GM18909 (cell line): ENCODE measurements at regions not wholly inside any gene's neighbourhood (a gene's known extent, or its start where the extent isn't known, plus 50 kb on each side); places are given as distances from the start of the nearest gene placed in this dataset.

Experiments used
- ATAC-seq: cut with Tn5 transposase; IDR thresholded peaks from one replicate; pipeline ENCODE4 v1.9.1; 2021; ENCODE audit warnings: mild to moderate bottlenecking; ENCODE audit not compliant: unreplicated experiment, poor library complexity

DNA sequence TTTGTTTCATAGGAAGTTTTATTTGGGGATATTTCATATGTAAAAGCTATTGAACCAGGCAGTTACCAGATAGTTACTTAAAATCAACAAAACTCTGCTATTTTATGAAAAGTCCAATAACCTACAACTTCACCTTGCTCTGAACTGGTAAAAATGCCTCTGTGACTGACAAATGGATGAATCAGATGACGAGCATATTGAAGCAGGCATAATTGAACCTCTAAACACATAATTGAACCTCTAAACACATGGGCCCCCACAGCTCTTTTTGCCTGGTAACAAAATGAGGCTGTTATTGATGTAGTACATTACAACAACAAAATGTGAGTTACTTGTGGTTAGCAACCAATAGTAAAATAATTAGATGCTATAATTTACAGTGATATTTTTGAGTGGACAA is 99.7 kb downstream of the MBL2 start:
- ATAC-seq: no peak

DNA sequence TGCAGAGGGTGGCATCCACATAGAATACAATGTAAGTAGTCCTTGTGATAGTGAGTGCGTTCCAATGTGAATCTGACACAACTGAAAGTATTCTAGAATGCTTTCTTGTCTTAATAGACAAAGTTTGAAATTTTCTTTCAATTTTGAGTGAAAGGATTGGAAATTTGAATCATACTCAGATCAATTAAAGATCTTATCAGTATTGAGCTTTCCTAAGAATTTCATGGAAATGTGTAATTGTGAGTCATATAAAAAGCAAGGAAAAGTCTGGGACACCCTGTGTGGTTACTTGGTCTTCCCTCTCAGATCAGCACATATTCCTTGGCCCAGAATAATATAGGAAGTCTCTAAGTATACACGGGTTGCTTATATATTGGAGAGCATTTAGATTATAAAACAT is 99.1 kb downstream of the MBL2 start:
- no peak for ATAC-seq

DNA sequence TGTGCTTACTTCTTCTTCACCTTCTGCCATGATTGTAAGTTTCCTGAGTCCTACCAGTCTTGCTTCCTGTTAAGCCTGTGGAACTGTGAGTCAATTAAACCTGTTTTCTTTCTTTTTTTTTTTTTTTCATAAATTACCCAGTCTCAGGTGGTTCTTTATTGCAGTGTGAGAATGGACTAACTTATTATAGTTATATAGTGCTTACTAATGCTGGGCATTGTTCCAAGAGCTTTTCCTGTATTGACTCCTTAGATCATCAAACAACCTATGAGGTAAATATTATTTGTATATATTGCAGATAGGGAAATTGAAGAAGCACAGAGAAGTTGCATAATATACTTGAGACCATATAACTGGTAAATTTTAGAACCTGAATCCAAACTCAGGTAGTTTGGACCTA is 98.1 kb downstream of the MBL2 start:
- no peak for ATAC-seq

DNA sequence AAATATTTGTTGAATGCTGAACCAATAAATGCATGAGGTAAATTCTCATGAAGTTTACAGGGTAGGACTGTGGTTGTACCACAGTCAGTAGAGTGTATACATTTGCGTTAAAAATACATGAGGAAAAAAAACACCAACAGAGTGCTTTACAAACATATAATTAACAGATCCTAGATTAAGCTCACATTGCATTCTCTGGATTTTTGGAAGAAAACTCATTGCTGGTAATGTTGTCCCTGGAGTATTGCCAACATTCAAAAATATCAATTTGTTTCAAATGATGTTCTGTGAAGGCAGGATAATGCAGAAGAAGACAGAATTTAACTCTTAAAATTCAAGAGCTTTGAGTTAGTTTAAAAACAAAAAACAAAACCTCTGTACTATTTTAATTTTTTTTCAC is 95.5 kb downstream of the MBL2 start:
- no peak for ATAC-seq

DNA sequence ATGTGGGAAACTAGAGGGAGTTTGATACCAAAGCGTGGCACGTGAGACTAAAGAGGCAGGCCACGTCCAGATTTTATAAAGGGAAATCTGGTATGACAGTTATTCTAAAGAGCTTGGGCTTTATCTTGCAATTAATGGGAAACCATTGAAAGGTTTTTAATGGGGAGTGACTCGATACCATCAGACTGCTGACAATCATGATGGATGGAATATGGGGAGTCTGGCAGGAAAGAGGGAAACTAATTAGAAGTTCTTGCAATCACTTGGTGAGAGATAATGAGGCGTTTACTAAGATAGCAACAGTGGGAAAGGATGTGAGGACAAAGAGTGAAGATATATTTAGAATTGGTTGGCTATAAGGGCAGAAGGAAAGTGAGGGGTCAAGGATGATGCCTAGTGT is 94.0 kb downstream of the MBL2 start:
- no peak for ATAC-seq

DNA sequence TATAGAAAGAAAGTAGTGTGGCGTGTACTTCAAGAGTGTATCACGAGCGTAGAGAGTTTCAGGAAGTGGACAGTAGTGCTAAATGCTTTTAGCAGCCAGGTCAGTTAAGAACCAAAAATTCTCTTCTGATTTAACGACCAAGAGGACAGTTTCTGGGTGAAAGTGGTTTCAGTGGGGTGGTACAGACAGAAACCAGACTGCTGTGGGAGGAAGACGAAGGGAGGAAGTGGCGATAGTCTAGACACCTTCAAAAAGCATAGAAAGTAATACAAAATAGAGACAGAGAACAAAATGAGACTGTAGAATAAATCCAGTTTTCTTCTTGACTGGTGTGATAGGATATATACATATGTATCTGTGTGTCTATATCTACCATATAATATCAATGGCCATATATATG is 93.5 kb downstream of the MBL2 start:
- no peak for ATAC-seq

DNA sequence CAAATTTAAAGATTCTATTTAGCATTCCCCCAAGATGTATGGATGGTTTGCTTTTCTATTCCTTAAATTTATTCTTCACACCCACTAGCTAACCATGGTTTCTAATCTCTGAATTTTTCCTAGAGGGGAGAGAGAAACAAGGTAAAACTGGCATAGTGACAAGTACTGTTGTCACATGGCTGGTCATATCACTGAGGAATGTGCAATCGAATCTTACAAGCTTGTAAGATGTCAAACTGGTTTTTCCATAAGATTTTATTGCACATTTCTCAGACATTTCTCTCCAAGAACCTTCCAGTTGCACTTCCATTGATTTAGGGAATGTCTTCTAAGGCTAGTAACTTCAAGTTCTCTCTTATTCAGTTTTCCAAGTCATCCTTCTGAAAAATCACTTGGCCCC is 89.8 kb downstream of the MBL2 start:
- ATAC-seq: no peak

DNA sequence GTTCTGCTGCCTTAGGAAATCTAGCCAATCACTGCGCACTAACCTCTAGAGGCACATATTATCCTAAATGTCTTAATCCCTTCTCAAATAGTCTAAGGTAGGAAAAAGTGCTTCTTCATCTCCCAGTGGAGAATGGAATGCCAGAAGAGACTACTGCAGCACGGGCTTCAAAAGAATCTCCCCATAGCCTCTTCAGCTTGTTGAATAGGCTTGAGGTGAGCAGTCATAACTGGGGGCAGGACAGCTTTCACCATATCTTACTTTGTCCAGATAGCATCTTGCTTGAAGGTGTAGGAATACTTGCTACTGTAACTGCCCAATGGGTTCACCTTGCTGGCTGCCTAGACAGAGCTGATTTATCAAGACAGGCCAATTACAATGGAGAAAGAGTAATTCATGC is 88.8 kb downstream of the MBL2 start:
- ATAC-seq: no peak

DNA sequence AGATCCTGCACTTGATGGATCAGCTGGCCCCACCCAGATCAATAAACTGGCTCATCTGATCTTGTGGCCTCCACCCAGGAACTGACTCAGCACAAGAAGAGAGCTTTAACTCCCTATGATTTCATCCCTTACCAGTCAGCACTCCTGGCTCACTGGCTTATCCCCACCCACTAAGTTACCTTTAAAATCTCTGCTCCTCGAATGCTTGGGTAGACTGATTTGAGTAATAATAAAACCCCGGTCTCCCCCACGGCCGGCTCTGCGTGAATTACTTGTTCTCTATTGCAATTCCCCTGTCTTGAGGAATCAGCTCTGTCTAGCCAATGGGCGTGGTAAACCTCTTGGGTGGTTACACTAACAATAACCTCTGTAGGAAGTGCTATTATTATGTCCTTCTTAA is 83.7 kb downstream of the MBL2 start:
- ATAC-seq: no peak

DNA sequence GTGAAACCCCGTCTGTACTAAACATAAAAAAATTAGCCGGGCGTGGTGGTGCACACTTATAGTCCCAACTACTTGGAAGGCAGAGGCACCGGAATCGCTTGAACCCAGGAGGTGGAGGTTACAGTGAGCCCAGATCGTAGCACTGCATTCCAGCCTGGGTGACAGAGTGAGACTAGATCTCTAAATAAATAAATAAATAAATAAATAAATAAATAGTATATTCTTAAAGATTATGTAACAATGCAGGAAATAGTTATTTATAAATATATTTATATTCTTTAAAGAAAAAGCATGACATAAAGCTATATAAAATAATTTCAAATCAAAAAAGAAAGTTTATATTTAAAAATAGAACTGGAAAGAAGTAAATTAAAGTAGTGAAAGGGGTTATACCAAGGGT is 76.4 kb downstream of the MBL2 start:
- no peak for ATAC-seq

DNA sequence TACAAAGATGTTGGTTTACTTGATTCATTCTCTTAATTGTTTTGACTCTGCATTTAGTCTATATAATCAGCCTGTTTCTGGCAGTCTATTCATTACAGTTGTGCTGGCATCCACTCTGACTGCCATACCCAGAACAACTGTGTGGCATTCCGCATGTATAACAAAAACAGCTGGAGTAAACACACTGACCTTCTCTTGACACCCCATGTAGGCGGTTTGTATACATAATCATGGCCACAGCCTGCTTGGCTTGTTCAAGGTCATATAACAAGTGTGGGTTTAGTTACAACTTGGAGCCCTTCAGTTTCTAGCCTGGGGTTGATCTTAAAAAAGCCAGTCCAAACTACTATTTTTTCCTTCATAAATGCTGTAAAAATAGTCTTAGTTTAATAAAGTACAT is 70.9 kb downstream of the MBL2 start:
- ATAC-seq: no peak

DNA sequence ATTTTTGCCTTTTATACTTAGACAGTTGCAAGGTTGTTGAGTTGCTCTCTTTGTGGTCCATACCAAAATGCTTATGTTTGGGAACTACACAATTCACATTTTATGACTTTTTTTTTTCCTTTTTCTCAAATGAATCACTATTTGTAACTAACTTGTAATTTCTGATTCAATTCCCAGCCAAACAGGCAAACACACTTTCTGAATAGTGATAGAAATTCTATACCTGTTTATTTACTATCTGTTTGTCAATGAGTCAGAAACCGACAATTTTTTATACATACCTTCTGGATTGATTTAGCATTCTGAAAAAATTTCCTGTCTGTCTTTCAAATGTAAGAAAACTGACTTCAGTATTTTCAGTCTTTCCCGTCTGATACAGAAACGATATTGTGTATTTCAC is 69.1 kb downstream of the MBL2 start:
- no peak for ATAC-seq

DNA sequence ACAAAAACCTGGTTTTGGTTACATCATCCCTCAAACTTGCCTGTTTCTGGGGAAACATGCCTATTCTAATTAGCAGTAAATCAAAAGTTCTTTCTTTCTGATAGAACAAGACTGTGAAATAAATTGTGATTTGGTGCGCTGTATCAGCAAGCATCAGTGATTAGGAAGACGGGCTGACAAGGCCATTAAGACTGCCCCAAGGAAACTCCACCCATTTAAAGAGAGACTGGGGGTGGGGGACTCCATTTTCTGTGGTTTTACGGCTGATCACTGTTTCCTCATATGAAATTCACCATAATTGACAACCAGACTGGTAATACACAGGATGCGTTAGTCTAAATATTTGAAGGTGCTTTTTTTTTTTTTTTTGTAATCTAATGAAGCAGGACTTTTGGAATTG is 68.7 kb downstream of the MBL2 start:
- ATAC-seq: no peak

DNA sequence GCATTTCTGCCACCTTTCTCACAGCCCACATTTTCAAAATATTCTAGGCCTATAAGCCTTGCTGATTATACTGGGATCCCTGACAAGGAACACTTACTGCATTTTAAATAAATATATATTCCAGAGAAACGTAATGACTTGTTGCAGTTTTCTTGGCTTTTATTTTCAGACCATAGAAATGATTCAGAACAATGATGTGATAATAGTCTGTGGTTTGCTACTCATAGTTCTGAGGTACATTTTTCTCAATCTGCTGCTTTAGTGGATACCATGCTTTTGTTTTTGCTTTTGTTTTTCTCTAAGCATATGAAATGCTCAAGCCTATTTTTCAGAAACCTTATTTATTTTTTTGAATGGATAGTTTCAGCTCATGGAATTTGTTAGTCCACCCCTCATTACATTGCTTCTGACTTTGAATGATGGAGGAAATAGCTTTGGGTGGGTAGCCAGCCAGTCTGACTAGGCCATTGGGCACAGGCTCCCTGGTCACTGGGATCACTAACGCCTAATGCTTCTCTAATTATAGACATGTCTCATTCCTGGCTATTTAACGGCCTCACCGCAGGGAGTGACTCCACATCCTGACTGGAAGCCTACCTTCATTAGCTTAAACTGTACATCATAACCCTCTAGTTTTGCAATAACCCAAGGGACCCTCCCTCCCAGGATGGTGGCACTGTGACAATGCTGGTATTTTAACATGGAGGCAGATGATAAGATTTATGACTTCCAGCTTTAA is 66.1 kb downstream of the MBL2 start:
- ATAC-seq: no peak
